ENCODE measurements at regions not wholly inside any gene's neighbourhood (a gene's known extent, or its start where the extent isn't known, plus 50 kb on each side); places are given as distances from the start of the nearest gene placed in this dataset.

DNA sequence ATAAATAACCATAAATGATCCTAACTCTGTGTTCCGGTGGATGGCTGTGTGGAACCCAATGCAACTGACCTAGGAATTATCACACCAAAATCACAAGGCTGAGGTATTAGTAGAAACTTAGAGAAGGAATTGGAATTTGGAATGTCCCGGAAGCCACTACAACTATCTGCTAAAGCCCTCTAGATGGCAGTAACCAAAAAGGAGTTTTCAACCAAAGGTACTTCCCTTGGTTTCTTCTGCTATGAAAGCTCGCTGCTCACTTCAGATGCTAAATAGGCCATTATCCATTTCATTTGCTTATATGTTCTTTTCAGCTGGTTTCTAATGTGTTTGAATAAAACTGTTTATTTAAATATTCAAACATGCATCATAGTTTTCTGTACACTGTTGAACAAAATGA, 1589.1 kb upstream of the SPRY2 start:
- no peaks in the 10 kb centered on the region for H3K9me3 ChIP-seq (ENCODE audit: low read depth)
- H3K4me3 ChIP-seq: no peak overlapping the region
- WGBS (ENCODE audit: low lambda C conversion rate, missing lambda C conversion rate): 27% methylated on average over 3 of the region's 3 CpGs
- no peak overlapping the region for H3K27ac ChIP-seq
- H3K36me3 ChIP-seq (replicated peaks; ENCODE audit: insufficient read depth, low read depth): no peaks in the 10 kb centered on the region
- H3K79me2 ChIP-seq: no peaks in the 10 kb centered on the region
- no peaks in the 10 kb centered on the region for H3K27me3 ChIP-seq
- peak; percentile 51 for DNase-seq (ENCODE audit: low spot score)
- no peak overlapping the region for H3K4me2 ChIP-seq
- no peak overlapping the region for H2AFZ ChIP-seq
- no peaks in the 10 kb centered on the region for H4K20me1 ChIP-seq (ENCODE audit: insufficient read depth, poor library complexity, severe bottlenecking)
- H3K4me1 ChIP-seq (ENCODE audit: insufficient read depth): no peaks in the 10 kb centered on the region
- no peaks in the 10 kb centered on the region for H3K9me2 ChIP-seq (replicated peaks; ENCODE audit: insufficient read depth)
- TF ChIP-seq EZH2 (IDR thresholded peaks at IDR 0.05; ENCODE audit: borderline replicate concordance) (no peak), EZH2phosphoT487 (IDR thresholded peaks at IDR 0.05; ENCODE audit: low read depth, severe bottlenecking, unreplicated experiment) (no peak)
- TF ChIP-seq, protein P1, sequence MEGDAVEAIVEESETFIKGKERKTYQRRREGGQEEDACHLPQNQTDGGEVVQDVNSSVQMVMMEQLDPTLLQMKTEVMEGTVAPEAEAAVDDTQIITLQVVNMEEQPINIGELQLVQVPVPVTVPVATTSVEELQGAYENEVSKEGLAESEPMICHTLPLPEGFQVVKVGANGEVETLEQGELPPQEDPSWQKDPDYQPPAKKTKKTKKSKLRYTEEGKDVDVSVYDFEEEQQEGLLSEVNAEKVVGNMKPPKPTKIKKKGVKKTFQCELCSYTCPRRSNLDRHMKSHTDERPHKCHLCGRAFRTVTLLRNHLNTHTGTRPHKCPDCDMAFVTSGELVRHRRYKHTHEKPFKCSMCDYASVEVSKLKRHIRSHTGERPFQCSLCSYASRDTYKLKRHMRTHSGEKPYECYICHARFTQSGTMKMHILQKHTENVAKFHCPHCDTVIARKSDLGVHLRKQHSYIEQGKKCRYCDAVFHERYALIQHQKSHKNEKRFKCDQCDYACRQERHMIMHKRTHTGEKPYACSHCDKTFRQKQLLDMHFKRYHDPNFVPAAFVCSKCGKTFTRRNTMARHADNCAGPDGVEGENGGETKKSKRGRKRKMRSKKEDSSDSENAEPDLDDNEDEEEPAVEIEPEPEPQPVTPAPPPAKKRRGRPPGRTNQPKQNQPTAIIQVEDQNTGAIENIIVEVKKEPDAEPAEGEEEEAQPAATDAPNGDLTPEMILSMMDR (IDR thresholded peaks at IDR 0.05; ENCODE audit: poor library complexity): peak; percentile 70

DNA sequence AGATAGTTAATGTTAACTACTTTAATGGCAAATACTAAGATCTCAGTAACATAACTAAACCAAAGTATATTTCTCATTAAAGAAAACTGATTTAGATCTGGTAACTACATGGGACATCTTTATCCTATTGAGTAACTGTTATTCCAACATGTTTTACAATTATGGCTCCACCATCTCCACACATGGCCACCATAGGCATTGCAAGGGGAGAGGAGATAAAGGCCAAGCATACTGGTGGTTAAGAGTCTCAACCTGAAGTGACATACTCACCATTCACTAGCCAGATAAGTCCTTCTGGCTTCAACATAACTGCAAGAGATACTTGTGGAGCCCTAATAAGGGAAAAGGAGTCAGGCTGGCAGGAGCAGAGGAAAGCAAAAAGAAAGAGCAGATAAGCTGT, 1586.4 kb upstream of the SPRY2 start:
- H3K27me3 ChIP-seq: no peaks in the 10 kb centered on the region
- H2AFZ ChIP-seq: peak overlapping the region; percentile 18
- H3K9me2 ChIP-seq (replicated peaks; ENCODE audit: insufficient read depth): no peaks in the 10 kb centered on the region
- H3K4me1 ChIP-seq (ENCODE audit: insufficient read depth): no peaks in the 10 kb centered on the region
- DNase-seq (ENCODE audit: low spot score): no peak
- H4K20me1 ChIP-seq (ENCODE audit: insufficient read depth, poor library complexity, severe bottlenecking): no peaks in the 10 kb centered on the region
- no peak overlapping the region for H3K4me2 ChIP-seq
- no peaks in the 10 kb centered on the region for H3K9me3 ChIP-seq (ENCODE audit: low read depth)
- no peaks in the 10 kb centered on the region for H3K36me3 ChIP-seq (replicated peaks; ENCODE audit: insufficient read depth, low read depth)
- TF ChIP-seq, protein P1 (IDR thresholded peaks at IDR 0.05; ENCODE audit: poor library complexity): no peak
- TF ChIP-seq EZH2phosphoT487 (IDR thresholded peaks at IDR 0.05; ENCODE audit: low read depth, severe bottlenecking, unreplicated experiment): no peak
- TF ChIP-seq EZH2 (IDR thresholded peaks at IDR 0.05; ENCODE audit: borderline replicate concordance): no peak
- no peak overlapping the region for H3K27ac ChIP-seq
- H3K4me3 ChIP-seq: no peak overlapping the region
- H3K79me2 ChIP-seq: no peaks in the 10 kb centered on the region

DNA sequence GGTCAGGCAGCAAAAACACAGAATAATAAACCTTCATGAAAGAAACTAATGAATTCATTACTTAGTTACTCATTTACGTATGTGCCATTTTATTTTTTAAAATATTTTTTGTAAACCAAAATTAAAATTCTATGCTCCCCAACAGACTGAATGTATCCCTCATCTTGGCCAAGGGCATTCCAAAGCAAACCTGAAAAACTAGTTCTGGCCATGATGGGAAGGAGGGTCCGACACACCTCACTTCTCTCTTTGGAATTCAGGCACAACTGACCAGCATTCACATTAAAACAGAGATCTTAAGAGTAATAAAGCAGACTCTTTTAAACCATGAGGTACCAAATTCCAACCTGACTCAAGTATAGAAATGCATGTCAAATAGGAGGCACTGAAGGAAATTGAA, 1576.9 kb upstream of the SPRY2 start:
- no peaks in the 10 kb centered on the region for H3K4me1 ChIP-seq (ENCODE audit: insufficient read depth)
- no peaks in the 10 kb centered on the region for H3K9me3 ChIP-seq (ENCODE audit: low read depth)
- H3K79me2 ChIP-seq: no peaks in the 10 kb centered on the region
- H3K9me2 ChIP-seq (replicated peaks; ENCODE audit: insufficient read depth): no peaks in the 10 kb centered on the region
- no peaks in the 10 kb centered on the region for H4K20me1 ChIP-seq (ENCODE audit: insufficient read depth, poor library complexity, severe bottlenecking)
- no peak overlapping the region for H3K27ac ChIP-seq
- no peak overlapping the region for H2AFZ ChIP-seq
- TF ChIP-seq, protein P1 (IDR thresholded peaks at IDR 0.05; ENCODE audit: poor library complexity): no peak
- no peak for TF ChIP-seq EZH2phosphoT487 (IDR thresholded peaks at IDR 0.05; ENCODE audit: low read depth, severe bottlenecking, unreplicated experiment)
- H3K4me2 ChIP-seq: no peak overlapping the region
- no peak for DNase-seq (ENCODE audit: low spot score)
- no peaks in the 10 kb centered on the region for H3K27me3 ChIP-seq
- H3K4me3 ChIP-seq: no peak overlapping the region
- no peaks in the 10 kb centered on the region for H3K36me3 ChIP-seq (replicated peaks; ENCODE audit: insufficient read depth, low read depth)
- 85% methylated on average over 2 of the region's 2 CpGs for WGBS (ENCODE audit: low lambda C conversion rate, missing lambda C conversion rate)

DNA sequence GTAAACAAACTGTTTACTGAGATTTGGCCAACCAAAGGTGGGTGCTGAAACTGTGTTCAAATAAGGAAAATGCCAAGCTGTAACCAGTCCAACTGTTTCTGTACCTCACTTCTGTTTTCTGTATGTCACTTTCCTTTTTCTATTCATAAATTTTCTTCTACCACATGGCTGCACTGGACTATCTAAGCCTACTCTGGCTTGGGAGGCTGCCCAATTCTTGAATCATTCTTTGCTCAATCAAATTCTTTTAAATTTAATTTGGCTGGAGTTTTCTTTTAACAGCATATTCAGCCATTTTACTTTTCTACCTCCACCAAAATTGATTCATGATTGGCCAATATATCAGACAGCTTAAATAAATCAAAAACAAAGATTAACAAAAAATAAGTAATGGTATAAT, 1575.5 kb upstream of the SPRY2 start:
- Histone ChIP-seq H4K20me1 (ENCODE audit: insufficient read depth, poor library complexity, severe bottlenecking) (no peaks in the 10 kb centered on the region), H3K9me2 (replicated peaks; ENCODE audit: insufficient read depth) (no peaks in the 10 kb centered on the region), H3K4me3 (no peak overlapping the region), H3K27ac (no peak overlapping the region), H3K36me3 (replicated peaks; ENCODE audit: insufficient read depth, low read depth) (no peaks in the 10 kb centered on the region), H3K9me3 (ENCODE audit: low read depth) (no peaks in the 10 kb centered on the region), H3K4me1 (ENCODE audit: insufficient read depth) (no peaks in the 10 kb centered on the region), H3K27me3 (no peaks in the 10 kb centered on the region), H2AFZ (no peak overlapping the region), H3K4me2 (no peak overlapping the region), H3K79me2 (no peaks in the 10 kb centered on the region)
- DNase-seq (ENCODE audit: low spot score): no peak
- no peak for TF ChIP-seq EZH2 (IDR thresholded peaks at IDR 0.05; ENCODE audit: borderline replicate concordance)
- no peak for TF ChIP-seq EZH2phosphoT487 (IDR thresholded peaks at IDR 0.05; ENCODE audit: low read depth, severe bottlenecking, unreplicated experiment)
- TF ChIP-seq, protein P1 (IDR thresholded peaks at IDR 0.05; ENCODE audit: poor library complexity): no peak

Data from hepatocyte (in vitro differentiated cells).